Hematopoietic multipotent progenitor cell treated with erythropoietin and hydrocortisone succinate and interleukin-3 and kit ligand, for 15 days (in vitro differentiated cells): ENCODE measurements at regions not wholly inside any gene's neighbourhood (a gene's known extent, or its start where the extent isn't known, plus 50 kb on each side); places are given as distances from the start of the nearest gene placed in this dataset.
"Not testable (repeated sequence)": the region's sequence is repeated elsewhere in the genome, so short reads cannot be mapped to it uniquely, and the experiment has no call there.

ENCODE experiments used
- DNase-seq: peaks from one replicate; pipeline ENCODE4 v3.0.0-alpha.2; 2015; ENCODE audit warnings: low spot score

- DNase-seq, result no peak
Measured at GRCh38 chr4:126593626-126594025, 1039.1 kb upstream of the INTU start.

GRCh38 chr4:126595643-126596042 lies 1037.1 kb upstream of the INTU start:
- no peak for DNase-seq

- DNase-seq, result no peak
Measured at GRCh38 chr4:126599746-126600145, 1033.0 kb upstream of the INTU start.

GRCh38 chr4:126603210-126603609 lies 1029.5 kb upstream of the INTU start:
- no peak for DNase-seq

- DNase-seq, result no peak
Measured at GRCh38 chr4:126603825-126604224, 1028.9 kb upstream of the INTU start.

- DNase-seq, result no peak
Measured at GRCh38 chr4:126604268-126604867, 1028.4 kb upstream of the INTU start.

GRCh38 chr4:126610933-126611332 lies 1021.8 kb upstream of the INTU start:
- DNase-seq, result no peak

GRCh38 chr4:126611900-126612299 lies 1020.9 kb upstream of the INTU start:
- DNase-seq, result no peak

- DNase-seq, result no peak
Measured at GRCh38 chr4:126614356-126614855, 1018.4 kb upstream of the INTU start.

- DNase-seq, result no peak
Measured at GRCh38 chr4:126616795-126617194, 1016.0 kb upstream of the INTU start.

- DNase-seq, result no peak
Measured at GRCh38 chr4:126627255-126627654, 1005.5 kb upstream of the INTU start.

GRCh38 chr4:126628933-126629332 lies 1003.8 kb upstream of the INTU start:
- no peak for DNase-seq

GRCh38 chr4:126630230-126630629 lies 1002.5 kb upstream of the INTU start:
- DNase-seq, result no peak

- DNase-seq, result no peak
Measured at GRCh38 chr4:126633306-126633705, 999.5 kb upstream of the INTU start.

GRCh38 chr4:126637706-126638105 lies 995.1 kb upstream of the INTU start:
- DNase-seq, result no peak

GRCh38 chr4:126647320-126647719 lies 985.4 kb upstream of the INTU start:
- DNase-seq, result no peak

- no peak for DNase-seq
Measured at GRCh38 chr4:126647756-126648397, 984.9 kb upstream of the INTU start.

GRCh38 chr4:126658411-126658810 lies 974.3 kb upstream of the INTU start:
- no peak for DNase-seq

- DNase-seq, result no peak
Measured at GRCh38 chr4:126661194-126661593, 971.6 kb upstream of the INTU start.

- DNase-seq, result no peak
Measured at GRCh38 chr4:126664839-126665238, 967.9 kb upstream of the INTU start.

GRCh38 chr4:126670038-126670437 lies 962.7 kb upstream of the INTU start:
- DNase-seq, result not testable (repeated sequence)

GRCh38 chr4:126678618-126679017 lies 954.1 kb upstream of the INTU start:
- no peak for DNase-seq

- DNase-seq, result no peak
Measured at GRCh38 chr4:126679303-126679702, 953.5 kb upstream of the INTU start.

- DNase-seq, result no peak
Measured at GRCh38 chr4:126682250-126682649, 950.5 kb upstream of the INTU start.
